ENCODE measurements at regions not wholly inside any gene's neighbourhood (a gene's known extent, or its start where the extent isn't known, plus 50 kb on each side); places are given as distances from the start of the nearest gene placed in this dataset.
"Not testable (repeated sequence)": the region's sequence is repeated elsewhere in the genome, so short reads cannot be mapped to it uniquely, and the experiment has no call there.

DNA sequence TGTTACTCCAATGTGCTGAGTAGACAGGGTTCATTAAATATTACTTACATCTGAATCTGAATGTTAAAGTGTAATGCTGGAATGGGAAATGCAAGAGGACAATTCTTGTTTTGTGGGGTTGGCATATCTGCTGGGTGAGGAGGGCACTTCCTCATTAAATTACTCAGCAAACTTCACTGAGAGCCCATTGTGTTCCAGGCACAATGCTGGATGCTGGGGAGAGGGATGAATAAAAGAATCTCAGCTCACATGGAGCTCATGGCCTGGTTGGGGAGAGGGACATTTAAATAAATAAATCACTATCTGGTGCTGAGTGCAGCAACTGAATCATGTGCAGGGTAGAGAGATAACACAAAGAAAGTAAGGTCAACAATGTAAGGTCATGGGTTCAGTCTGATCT lies 199.2 kb upstream of the CFAP20DC start:
- no peak for DNase-seq

DNA sequence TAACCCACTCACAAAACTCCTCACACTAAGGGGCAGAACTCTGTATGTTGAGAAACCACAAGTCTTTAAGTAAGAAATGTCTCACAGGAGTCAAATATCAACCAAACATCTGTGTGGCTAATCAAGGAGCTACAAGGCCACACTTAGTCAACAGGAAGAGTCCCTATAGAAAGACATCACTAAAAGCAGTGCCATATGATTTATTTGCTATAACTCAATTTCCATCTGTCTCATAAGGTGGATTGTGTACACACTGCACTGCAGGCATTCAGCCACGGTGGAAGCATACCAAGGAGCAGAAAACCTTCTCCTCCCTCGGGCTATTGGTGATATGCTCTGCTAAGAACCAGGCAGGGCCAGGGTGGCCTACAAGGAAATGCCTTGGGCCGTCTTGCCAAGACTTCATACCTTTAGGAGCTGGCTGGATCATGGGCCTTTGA lies 197.6 kb upstream of the CFAP20DC start:
- no peak for DNase-seq

DNA sequence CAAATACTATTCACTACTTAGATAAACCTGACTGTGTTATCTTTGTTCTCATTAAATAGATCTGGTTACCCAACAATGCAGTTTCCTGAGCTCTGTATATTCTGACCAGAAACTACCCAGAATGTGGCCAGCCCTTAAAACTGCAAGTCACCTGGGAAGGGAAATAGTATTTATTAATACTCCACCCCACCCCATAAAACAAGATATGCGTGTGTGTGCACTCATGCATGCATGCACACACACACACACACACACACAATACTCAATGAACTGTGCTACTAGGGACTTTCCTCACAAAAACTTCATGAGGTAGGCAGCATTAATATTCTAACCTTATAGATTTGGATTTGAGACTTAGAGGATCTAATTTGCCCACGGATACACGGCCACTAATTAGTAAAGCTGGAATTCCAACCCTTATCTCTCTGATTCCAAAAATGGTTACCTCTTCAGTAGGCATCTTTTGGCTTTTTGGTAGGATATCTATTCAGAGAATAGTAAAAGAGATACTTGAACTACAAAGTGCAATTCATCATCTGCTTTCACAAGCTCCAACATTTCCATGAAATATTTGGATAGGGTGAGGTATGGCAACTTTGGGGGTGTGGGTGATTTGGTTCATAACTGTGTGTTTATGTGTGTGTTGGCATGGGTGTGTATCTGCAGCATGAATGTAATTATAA lies 197.0 kb upstream of the CFAP20DC start:
- no peak for DNase-seq

DNA sequence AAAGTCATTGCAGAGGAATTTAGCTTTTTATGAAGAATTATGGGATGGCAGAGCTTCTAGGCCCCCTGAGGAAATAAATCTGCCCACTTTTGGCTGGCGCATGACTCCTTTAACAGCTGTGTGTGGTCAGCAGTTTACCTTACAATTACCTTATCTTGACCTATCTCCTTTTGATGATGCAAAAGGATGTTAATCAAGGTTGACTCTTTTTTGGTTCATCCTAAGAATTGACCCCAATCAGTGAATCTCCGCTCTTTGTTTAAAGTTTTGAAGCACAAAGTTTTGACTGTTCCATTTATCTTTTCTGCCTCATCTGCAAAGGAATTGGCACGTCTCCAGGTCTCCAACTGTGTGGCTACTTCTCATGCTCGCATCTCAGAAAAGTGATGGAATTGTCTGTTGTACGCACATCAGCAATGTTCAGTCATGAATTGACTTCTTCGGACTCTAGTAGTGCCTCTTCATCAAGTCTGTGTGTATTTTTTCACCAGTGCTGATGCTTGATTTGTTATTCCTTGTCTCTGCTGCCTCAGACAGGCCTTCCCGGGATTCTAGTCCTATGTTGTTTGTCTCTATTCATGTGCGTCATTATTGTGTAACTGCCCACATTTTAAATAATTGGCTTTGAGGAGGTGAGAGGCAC lies 196.2 kb upstream of the CFAP20DC start:
- no peak for DNase-seq

DNA sequence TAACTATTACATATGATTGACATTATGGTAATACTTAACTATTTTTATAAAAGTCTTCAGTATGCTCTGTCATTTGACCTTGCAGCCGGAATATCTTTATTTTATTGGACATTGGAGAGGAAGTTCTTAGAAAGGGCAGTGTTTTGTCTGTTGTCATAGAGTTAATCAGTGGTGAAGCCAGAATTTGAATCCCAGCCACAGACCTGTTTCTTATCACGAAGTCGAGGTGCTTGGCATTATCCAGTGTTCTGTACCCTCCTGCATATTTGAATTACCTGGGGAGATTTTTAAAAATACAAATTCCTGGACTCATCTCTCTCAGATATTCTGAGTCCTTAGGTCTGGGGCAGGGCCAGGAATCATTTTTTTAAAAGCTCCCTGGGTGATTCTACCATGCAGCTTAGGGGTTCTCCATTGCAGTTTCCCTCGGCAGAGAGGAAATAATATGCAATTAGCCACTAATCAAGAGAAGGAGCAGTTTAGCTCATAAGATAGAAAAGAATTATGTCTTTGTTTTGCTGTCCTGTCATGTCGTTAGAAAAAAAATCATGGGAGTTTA lies 195.6 kb upstream of the CFAP20DC start:
- no peak for DNase-seq

DNA sequence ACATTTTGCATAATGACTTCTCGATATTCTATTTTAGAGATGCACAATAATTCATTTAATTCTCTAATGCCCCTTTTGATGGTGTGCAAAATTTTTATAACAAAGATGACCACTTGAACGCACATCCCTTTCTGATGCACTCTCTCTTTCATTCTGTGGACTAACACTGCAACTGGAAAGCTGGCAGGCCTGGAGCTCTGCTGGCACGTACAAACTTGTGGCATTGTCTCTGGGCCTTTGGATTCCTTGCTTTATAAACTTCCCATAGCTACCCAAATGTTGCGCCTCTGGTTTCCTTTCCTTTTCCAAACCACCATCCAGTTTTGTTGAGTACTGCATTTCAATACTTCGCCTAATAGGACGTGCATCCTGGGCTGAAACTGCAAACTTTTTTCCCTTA lies 194.5 kb upstream of the CFAP20DC start:
- DNase-seq, result no peak

DNA sequence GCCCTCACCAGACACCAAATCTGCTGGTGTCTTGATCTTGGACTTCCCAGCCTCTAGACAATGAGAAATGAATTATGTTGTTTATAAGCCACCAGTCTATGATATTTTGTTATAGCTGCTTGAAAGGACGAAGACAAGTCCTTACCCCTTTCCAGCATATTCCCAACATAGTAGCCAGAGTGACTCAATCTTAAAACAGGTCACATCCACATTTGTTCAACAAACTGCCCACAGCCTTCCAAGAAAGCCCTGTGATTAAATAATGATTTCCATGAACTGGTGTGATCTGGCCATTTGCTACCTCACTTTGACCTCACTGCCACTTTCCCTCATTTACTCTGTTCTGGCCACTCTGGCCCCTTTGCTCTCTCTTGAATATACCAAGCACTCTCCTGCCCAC lies 193.7 kb upstream of the CFAP20DC start:
- DNase-seq, result no peak

DNA sequence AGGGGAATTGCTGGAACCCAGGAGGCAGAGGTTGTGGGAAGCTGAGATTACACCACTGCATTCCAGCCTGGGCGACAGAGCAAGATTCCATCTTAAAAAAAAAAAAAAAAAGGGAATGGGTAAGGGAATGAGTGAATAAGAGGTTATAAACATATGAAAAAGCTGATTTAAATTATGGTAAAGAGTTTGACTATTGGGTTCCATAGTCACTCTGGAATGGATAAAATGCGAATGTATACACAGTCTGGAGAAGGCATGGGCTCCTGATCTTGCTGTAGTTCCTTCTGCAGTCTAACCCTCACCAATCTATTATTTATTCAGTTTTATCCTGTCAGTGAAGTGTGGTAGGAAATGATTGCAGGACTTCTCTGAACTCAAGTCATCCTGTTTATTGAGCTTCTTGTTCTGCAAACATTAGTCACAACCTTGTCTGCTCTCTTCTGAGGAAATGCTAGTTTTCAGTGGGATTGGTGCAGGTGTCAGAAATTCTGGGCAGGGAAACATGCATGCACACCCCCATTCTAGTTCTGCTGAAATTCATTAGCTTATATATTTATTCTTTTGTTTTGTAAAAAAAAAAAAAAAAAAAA lies 190.9 kb upstream of the CFAP20DC start:
- DNase-seq, result no peak

DNA sequence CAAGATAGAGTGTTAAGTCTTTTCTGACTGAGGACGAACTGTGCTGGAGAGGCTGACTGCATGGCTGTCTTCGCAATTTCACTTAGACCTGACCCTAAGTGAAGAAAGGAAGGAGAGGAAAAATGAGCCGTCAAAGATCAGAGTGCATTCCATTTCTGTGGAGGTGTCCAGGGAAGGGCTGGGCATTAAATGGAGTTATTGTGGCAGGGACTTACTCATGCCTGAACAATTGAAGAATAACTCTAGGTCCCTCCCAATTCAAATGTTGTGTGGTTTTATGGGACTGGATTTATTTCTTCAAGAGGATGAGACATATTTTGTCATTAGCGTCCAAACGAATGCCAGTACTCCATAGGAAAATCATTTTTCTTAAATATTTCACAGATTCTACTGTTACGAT lies 187.3 kb upstream of the CFAP20DC start:
- no peak for DNase-seq

DNA sequence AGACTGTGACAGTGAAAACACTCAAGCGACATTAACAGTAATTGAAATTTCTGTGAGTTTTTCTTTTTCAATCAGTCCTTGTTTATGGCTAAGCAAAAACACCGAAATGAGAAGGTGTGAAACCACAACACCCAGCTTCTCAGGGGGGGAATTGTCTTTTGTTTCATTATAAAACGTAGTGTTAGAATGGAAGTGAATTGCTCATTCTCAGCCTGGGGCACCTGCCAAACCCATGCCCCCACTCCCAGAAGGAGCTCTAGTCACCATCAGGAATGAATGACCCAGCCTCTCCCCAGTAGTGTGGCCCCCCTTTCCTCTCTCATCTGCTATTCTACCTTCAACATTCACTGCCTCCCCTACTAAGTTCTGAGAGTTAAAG lies 185.8 kb upstream of the CFAP20DC start:
- no peak for DNase-seq

DNA sequence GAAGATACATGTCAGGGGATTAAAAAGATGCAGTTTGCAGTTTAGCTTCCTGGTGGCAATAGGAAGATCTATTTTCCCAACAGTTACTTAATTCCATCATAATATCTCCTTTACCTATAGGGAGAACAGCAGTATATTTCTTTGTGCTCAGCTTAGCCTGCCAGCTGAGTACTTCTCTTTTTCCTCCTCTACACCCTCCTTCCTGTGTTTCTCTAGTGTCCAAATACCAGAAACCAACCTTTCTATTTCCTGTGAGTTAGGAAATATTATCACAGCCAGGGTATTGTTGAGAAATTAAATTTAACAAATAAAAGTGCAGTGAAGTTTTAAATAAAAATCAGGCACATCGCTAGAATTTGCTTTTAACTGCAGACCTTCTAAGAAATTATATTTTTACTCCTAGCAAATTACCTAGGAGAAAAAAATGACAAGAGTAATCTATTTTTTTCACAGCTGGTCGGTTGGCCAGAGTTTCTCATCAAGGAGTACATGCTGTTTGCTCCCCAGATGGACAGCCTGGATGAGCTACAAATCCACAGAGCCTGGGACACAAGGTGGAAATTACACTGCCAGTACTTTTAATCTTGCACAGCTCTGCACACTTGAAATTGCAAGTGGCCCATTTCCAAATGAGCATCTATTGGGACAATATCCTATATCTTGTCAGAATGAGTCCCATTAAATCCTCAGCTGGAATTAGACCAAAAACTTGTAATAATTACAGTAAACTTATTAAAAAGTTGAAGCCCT lies 185.2 kb upstream of the CFAP20DC start:
- no peak for DNase-seq

DNA sequence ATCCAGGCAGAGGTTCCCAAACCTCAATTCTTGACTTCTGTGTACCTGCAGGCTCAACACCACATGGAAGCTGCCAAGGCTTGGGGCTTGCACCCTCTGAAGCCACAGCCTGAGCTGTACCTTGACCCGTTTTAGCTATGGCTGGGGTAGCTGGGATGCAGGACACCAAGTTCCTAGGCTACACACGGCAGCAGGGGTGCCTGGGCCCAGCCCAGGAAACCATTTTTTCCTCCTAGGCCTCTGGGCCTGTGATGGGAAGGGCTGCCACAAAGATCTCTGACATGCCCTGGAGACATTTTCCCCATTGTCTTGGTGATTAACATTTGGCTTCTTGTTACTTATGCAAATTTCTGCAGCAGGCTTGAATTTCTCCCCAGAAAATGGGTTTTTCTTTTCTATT lies 180.6 kb upstream of the CFAP20DC start:
- not testable (repeated sequence) for DNase-seq

DNA sequence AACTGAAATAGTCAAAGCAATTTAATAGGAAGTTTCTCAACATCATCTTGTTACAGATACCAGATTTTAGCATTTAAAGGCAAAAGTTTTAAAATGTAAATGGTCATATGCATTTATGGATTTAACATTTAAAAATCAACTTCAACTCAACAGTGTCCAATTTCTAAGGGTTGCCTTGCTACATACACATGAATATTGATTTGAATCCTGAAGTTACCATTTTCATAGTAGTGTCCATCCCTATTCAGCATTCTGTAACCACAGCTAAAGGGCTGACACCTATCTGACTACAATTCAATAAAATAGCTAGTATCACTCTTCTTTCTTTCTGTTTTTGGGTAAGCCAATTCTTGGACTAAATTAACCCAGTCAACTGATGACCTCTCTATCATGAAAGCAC lies 164.0 kb upstream of the CFAP20DC start:
- DNase-seq, result no peak

DNA sequence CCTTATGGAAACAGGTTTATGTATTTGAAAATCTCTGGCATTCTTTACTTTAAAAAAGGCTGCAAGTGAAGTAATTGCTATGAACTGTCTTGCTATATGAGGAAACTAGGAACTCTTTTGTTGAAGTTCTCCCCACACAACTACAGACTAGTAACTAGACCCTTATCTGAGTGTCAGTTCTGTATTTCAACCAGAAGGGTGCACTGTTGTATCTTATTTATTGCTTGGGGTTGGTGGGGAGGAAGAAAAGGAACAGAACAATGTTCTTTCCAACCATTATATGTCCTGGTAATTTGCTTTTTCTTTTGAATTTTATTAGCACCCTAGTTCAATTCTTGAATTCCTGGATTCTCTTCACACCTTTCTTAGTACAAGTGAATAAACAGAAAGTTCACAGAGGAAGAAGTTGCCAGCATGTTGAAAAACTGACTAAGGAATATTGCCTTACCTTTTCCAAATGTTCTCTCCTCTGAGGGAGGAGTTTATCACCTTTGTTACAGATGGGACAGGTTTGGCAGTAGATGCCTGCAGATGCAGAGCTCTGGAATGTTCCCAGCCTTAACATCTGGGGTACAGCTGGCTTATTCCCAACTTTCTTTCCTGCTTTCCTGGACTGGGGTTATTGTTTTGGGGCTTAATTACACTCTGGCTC lies 162.4 kb upstream of the CFAP20DC start:
- DNase-seq, result no peak

DNA sequence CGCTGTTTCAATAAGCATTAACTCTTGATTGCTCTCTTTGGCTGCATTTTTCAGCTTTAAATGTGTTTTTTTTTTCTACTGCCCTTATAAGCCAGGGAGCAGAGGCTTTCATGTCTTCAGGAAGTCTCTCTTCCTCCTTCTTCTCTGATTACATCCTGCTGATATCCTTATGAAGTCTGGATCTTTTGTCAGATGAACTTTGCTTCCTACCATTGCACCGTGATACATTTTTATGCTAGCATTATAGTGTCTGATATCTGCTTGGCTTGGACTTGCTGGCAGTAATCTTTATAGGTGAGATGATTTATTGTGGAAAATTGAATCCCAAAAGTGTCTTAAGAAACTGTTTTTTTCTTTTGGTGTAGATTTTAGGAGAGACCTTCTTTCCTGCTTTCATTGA lies 160.4 kb upstream of the CFAP20DC start:
- DNase-seq, result no peak

DNA sequence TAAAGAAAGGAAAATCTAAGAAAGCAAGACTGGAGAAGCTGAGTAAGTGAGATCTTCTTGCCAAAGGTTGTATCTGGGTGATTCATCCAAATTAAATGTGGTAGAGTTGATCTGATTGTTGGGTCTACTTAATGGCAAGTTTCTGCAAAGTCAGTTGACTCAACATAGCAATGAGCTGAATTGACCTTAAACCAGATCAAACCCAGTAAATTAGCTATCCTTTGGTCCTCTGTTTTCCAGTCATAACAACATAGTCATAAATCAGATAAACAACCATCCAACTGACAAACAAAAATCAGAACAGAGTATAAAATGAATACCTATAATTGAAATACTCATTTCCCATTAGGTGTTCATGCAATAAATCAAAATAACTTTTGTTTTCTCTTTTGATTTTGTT lies 142.6 kb upstream of the CFAP20DC start:
- DNase-seq, result no peak

DNA sequence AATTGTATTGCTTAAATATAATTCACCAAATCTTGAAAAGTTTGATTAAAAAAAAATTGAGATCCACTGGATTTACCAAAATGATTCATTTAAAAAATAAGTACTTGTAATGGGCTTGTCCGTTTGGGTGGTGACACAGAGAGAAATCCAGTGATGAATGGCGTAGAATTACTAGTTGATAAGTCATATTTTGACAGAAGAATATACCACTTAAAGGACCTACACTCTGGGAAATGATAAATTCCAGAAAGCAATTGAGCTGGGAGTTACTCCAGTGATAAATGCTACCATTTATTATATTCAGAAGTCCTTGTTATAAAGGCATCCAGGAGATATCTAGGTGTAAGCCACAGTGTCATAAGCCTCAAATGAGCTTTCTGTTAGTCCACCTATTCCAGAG lies 141.8 kb upstream of the CFAP20DC start:
- no peak for DNase-seq

DNA sequence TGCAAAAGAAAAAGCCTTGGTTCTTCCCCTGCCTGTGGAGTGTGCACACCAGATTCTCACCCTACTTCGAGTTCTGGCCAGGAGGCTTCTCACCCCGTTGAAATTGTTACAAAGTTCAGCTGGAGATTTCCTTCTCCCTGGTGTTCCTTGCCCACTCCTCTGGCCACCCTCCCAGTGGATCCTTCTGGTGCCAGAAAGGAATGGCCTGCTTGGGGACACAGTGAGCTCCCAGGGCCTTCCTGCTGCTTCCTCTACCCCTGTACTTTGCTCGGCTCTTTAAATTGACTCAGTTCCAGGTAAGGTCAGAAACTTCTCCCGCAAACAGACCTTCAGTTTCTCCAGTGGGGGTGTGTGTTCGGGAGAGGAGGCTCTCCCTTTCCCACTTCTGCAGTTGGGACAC lies 140.1 kb upstream of the CFAP20DC start:
- DNase-seq, result no peak

DNA sequence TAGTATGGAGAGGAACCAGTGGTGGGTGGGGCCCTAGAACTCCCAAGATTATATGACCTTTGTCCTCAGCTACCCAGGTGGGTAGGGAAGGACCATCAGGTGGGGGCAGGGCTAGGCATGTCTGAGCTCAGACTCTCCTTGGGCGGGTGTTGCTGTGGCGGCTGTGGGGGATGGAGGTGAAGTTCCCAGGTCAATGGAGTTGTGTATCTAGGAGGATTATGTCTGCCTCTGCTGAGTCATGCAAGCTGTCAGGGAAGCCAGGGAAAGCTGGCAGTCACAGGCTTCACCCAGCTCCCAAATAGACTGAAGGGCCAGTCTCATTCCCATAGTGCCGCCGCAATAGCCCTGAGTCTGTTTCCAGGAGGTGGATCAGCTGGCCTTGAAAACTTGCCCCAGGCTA lies 139.7 kb upstream of the CFAP20DC start:
- no peak for DNase-seq

DNA sequence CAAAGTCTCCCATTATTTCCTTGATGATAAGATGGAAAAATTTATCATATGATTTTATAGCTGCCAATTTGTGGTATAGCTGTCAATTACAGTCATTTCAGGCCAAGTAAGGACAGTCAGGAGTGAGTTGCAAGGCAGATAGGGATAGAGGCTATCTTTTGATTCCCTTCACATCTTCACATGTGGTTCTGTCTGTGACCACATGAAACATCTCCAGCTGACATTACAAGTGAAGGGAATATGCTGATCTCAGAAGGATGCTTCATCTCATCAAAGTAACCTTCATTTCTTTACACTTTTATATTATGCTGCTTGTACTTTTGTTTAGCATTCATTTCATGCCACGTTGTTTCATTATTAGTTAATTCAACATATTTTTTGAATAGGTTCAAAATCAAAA lies 136.9 kb upstream of the CFAP20DC start:
- no peak for DNase-seq

DNA sequence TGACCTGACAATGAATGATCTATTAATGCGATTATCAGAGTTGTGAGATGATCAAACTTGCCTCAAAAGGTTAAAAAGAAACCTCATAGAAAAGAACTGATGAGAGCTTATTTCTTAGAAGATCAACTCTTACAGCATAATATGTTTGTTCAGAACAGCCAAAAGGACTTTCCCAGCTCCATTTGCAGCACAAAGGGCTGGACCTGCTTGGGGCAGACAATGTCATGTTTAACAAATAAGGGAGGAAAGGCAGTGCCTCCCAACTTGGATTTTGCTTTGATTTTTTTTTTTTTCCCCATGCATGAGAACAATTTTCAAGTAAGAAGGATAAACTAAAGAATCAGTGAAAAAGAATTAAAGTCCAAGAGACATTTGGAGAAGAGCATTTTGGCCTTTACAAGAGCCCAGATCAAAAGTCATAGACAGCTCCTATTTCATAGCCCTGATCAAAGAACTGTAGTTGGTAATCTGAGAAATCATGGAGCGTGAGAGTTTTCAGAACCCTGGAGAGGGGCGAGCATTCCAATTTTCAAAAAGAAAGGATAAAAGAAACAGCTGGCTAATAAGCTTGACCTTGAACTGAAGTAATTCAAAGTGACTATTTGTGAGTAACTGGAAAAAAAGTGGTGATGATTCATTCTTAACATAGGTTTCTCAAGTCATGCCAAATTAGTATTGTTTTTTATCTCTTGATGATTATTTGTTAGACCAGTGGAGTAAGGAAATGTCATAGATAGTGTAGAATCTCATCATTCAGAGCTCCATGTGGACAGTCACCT lies 136.0 kb upstream of the CFAP20DC start:
- no peak for DNase-seq

DNA sequence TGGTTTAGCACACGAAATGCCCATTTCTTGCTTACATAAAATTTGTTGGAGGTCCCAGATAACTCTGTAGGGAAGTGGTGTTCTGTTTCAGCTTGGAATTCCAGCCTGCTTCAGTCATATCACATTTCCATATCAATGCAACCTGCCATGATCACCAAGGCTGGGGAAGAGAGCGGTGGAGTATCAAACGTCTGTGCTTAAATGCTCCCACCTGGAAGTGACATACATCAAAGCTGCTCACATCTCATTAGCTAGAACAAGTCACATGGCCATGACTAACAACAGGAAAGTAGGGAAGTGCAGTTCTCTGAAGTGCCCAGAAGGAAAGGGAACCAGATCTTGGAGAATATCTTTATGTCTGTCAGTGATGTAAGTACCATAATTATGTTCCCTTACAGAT lies 130.2 kb upstream of the CFAP20DC start:
- no peak for DNase-seq
